B cell (primary cell): ENCODE measurements at regions not wholly inside any gene's neighbourhood (a gene's known extent, or its start where the extent isn't known, plus 50 kb on each side); places are given as distances from the start of the nearest gene placed in this dataset.

ENCODE experiments used
- ATAC-seq: fragments of 200-7000 bp; cut with Tn5 transposase; one replicate; pipeline ENCODE4 v1.10.0; 2021; ENCODE audit warnings: low read depth, mild to moderate bottlenecking, moderate number of reproducible peaks, moderate library complexity
- CTCF ChIA-PET: fragments of 350-600 bp; sonication (Branson Sonifier 250); formaldehyde crosslinking; loops from one replicate; lab custom pipeline; 2021; ENCODE audit warnings: antibody characterized with exemption, inconsistent platforms; lab: Charles Lee
- POLR2A ChIA-PET: fragments of 350-600 bp; sonication (Branson Sonifier 250); formaldehyde crosslinking; loops from one replicate; lab custom pipeline; 2021; ENCODE audit warnings: antibody characterized with exemption; lab: Charles Lee
- DNase-seq: peaks from one replicate; pipeline ENCODE4 v3.0.0; 2013
- H2AFZ ChIP-seq: 2 replicates; pipeline ENCODE4 v1.6.1; 2012; ENCODE audit warnings: mild to moderate bottlenecking, low read depth, low read length; ENCODE audit not compliant: insufficient read depth, poor library complexity, severe bottlenecking
- H3K27ac ChIP-seq, 2 donors: 1 replicate in 1 of 2; 2 replicates in 1 of 2; pipeline ENCODE4 v1.5.1; 2012 to 2013; ENCODE audit warnings: low read length in 2 of 2, mild to moderate bottlenecking in 2 of 2, moderate library complexity in 1 of 2
- H3K27me3 ChIP-seq, 4 experiments: fragments of 200-600 bp in 1 of 4; sonication (generic) in 1 of 4; replicated peaks in 1 of 4; 1 replicate in 2 of 4; 2 replicates in 2 of 4; pipeline versions ENCODE4 v1.6.1 to v1.7.0; 2013 to 2016; ENCODE audit warnings: low read length in 3 of 4, mild to moderate bottlenecking in 2 of 4, mixed read lengths in 1 of 4, moderate library complexity in 1 of 4; ENCODE audit not compliant: insufficient read depth in 4 of 4, control insufficient read depth in 3 of 4; ENCODE audit errors: control extremely low read depth in 1 of 4
- H3K36me3 ChIP-seq, 2 experiments: replicated peaks in 1 of 2; 1 replicate in 1 of 2; 2 replicates in 1 of 2; pipeline versions ENCODE4 v1.6.1 to v1.7.1; 2013; ENCODE audit warnings: low read length in 1 of 2; ENCODE audit not compliant: insufficient read depth in 2 of 2, control insufficient read depth in 1 of 2; ENCODE audit errors: control extremely low read depth in 1 of 2, extremely low read depth in 1 of 2
- H3K4me1 ChIP-seq, 2 donors: fragments of 200-600 bp in 1 of 2; sonication (generic) in 1 of 2; 1 replicate in 1 of 2; 2 replicates in 1 of 2; pipeline versions ENCODE4 v1.5.1 to v1.6.1; 2013 to 2017; ENCODE audit warnings: low read length in 2 of 2; ENCODE audit not compliant: control insufficient read depth in 2 of 2, insufficient read depth in 2 of 2
- H3K4me2 ChIP-seq: replicated peaks from 2 replicates; pipeline ENCODE3; 2012; ENCODE audit warnings: mild to moderate bottlenecking, low read depth, low read length; ENCODE audit not compliant: poor library complexity, severe bottlenecking
- H3K4me3 ChIP-seq, 5 experiments: fragments of 200-600 bp in 1 of 5; sonication (generic) in 1 of 5; 1 replicate in 3 of 5; 2 replicates in 2 of 5; pipeline versions ENCODE4 v1.5.1 to v1.7.0; 2011 to 2016; ENCODE audit warnings: low read length in 4 of 5, mild to moderate bottlenecking in 4 of 5, low read depth in 2 of 5, control low read depth in 1 of 5, moderate library complexity in 1 of 5; ENCODE audit not compliant: insufficient read depth in 1 of 5; ENCODE audit errors: control extremely low read depth in 1 of 5, extremely low read depth in 1 of 5
- H3K79me2 ChIP-seq: fragments of 200-600 bp; sonication (generic); one replicate; pipeline ENCODE4 v1.6.0; 2016; ENCODE audit warnings: low read length; ENCODE audit not compliant: control insufficient read depth, insufficient read depth
- H3K9ac ChIP-seq: fragments of 200-600 bp; sonication (generic); 2 replicates; pipeline ENCODE4 v1.6.1; 2017; ENCODE audit warnings: mild to moderate bottlenecking, low read length, moderate library complexity
- H3K9me3 ChIP-seq, 3 donors: one replicate each; pipeline versions ENCODE4 v1.6.1 to v1.7.1; 2013; ENCODE audit warnings: low read length in 2 of 3; ENCODE audit not compliant: control insufficient read depth in 2 of 3, insufficient read depth in 1 of 3; ENCODE audit errors: control extremely low read depth in 1 of 3
- H4K20me1 ChIP-seq: 2 replicates; pipeline ENCODE4 v1.6.0; 2012; ENCODE audit warnings: mild to moderate bottlenecking, low read length; ENCODE audit not compliant: insufficient read depth, control insufficient read depth, poor library complexity, severe bottlenecking
- H3K27ac Mint-ChIP-seq: one replicate; pipeline ENCODE4 v1.8.0; 2021; ENCODE audit warnings: mixed read lengths
- H3K27me3 Mint-ChIP-seq: one replicate; pipeline ENCODE4 v1.8.0; 2021; ENCODE audit warnings: mixed read lengths
- H3K4me1 Mint-ChIP-seq: one replicate; pipeline ENCODE4 v1.8.0; 2021; ENCODE audit warnings: mixed read lengths
- H3K4me3 Mint-ChIP-seq: one replicate; pipeline ENCODE4 v1.8.0; 2021; ENCODE audit warnings: mixed read lengths
- H3K9me3 Mint-ChIP-seq: one replicate; pipeline ENCODE4 v1.8.0; 2022; ENCODE audit warnings: mixed read lengths; ENCODE audit not compliant: insufficient read depth
- CTCF ChIP-seq: fragments of 200-600 bp; IDR thresholded peaks from one replicate; pipeline ENCODE4 v1.8.0; 2022; ENCODE audit warnings: antibody characterized with exemption, mild to moderate bottlenecking
- EZH2 ChIP-seq: IDR thresholded peaks from 2 replicates; pipeline ENCODE4 v1.6.1; 2012; ENCODE audit warnings: borderline replicate concordance, low read depth, mild to moderate bottlenecking, moderate library complexity, low read length; ENCODE audit not compliant: insufficient read depth, poor library complexity, severe bottlenecking
- WGBS: methylation state at CpG from one replicate; pipeline ENCODE4 v1.1.5; 2013; ENCODE audit warnings: missing lambda C conversion rate; ENCODE audit not compliant: insufficient coverage; 5-methylcytosine and 5-hydroxymethylcytosine counted together
- intact Hi-C: fragments of 100-400 bp; cut with micrococcal nuclease; formaldehyde crosslinking; loops from one replicate; pipeline ENCODE4 v1.10.0; 2022

- Histone ChIP-seq H3K27ac (no peak overlapping the region), H3K9ac (no peak overlapping the region), H3K9me3 (no peaks in the 10 kb centered on the region), H3K4me1 (no peaks in the 10 kb centered on the region), H2AFZ (no peak overlapping the region), H3K79me2 (no peaks in the 10 kb centered on the region), H3K4me3 (no peak overlapping the region), H3K4me2 (no peak overlapping the region), H3K36me3 (no peaks in the 10 kb centered on the region), H3K27me3 (no peaks in the 10 kb centered on the region), H4K20me1 (no peaks in the 10 kb centered on the region)
- Mint-ChIP-seq H3K27ac (no peak overlapping the region), H3K4me1 (no peaks in the 10 kb centered on the region), H3K4me3 (no peak overlapping the region), H3K9me3 (no peaks in the 10 kb centered on the region), H3K27me3 (peaks cover 8% of the 10 kb centered on the region)
- TF ChIP-seq EZH2 (no peak), CTCF (no peak)
- CTCF ChIA-PET = no interaction called here
- ATAC-seq = no peak
- WGBS = 100% methylated on average over 1 of the region's 2 CpGs
- DNase-seq = no peak
- POLR2A ChIA-PET = no interaction called here
- intact Hi-C loops = no loop called here
These were observed 364.5 kb upstream of the BOD1L1 start for GRCh38 chr4:13992041-13992440.

DNA sequence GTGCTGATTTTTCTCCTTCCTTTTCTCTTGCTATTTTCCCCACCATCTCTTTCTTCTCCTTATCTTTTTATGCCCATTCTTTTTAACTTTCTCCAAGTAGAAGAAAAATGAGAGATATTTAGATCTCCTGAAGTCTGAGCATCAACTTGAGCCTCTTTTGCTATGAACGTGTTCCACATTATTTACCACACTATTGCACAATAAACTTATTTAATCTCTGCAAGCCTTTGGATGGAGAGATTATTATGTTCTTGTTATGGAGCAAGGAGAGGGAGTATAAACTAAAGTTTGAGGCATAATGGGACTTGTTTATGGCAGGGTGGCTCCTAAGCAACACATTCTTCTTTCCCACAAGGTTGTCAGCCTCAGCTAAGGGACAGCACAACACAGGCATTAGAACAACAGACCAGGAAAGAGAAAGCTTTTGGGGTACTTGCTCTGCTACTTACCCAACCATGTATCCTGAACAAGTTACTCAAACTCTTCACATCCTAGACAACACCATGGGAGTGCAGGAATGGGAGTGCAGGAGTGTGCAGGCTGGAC lies 365.5 kb upstream of the BOD1L1 start:
- H2AFZ ChIP-seq = no peak overlapping the region
- peaks cover 5% of the 10 kb centered on the region for H3K27me3 Mint-ChIP-seq
- no CpG with 5 or more reads among the region's 1 CpG for WGBS
- ChIA-PET CTCF (no interaction called here), POLR2A (no interaction called here)
- no peak for DNase-seq
- no peak overlapping the region for H3K4me3 ChIP-seq
- H3K79me2 ChIP-seq = no peaks in the 10 kb centered on the region
- H4K20me1 ChIP-seq = no peaks in the 10 kb centered on the region
- H3K4me3 Mint-ChIP-seq = no peak overlapping the region
- H3K9me3 Mint-ChIP-seq = no peaks in the 10 kb centered on the region
- no peaks in the 10 kb centered on the region for H3K4me1 Mint-ChIP-seq
- no peaks in the 10 kb centered on the region for H3K4me1 ChIP-seq
- no peaks in the 10 kb centered on the region for H3K9me3 ChIP-seq
- TF ChIP-seq EZH2 = no peak
- H3K36me3 ChIP-seq = no peaks in the 10 kb centered on the region
- intact Hi-C loops = no loop called here
- no peak overlapping the region for H3K27ac ChIP-seq
- H3K27ac Mint-ChIP-seq = no peak overlapping the region
- H3K4me2 ChIP-seq = no peak overlapping the region
- H3K27me3 ChIP-seq = no peaks in the 10 kb centered on the region
- ATAC-seq = no peak
- H3K9ac ChIP-seq = no peak overlapping the region
